Astrocyte (in vitro differentiated cells and primary cell): ENCODE measurements at regions not wholly inside any gene's neighbourhood (a gene's known extent, or its start where the extent isn't known, plus 50 kb on each side); places are given as distances from the start of the nearest gene placed in this dataset.

Experiments
- EZH2 ChIP-seq: IDR thresholded peaks from 2 replicates; pipeline ENCODE4 v1.6.1; 2012; ENCODE audit warnings: mild to moderate bottlenecking, low read length, inconsistent platforms; ENCODE audit not compliant: insufficient read depth
- TF ChIP-seq, protein P1 (sequence below): IDR thresholded peaks from 2 replicates; pipeline ENCODE4 v1.5.1; 2011; ENCODE audit warnings: low read depth, mild to moderate bottlenecking, inconsistent platforms, low read length, moderate library complexity; ENCODE audit not compliant: insufficient read depth

DNA sequence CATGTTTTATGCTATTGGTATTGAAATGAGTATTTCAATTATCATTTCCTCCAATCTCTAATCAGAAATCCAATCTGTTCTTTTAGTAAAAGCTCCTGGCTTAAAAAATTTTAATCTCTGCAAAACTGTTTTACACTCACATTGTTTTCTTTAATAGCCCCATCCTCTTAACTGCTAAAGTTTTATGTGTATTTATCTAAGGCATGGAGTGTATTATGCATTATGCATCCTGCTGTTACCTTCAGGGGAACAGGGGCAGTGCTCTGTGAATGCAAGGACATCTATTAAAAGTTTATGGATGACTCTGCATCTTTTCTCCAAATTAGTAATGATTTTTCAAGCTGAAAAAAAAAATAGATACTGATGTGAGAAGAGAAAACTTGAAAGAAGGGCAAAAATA lies 1261.6 kb upstream of the NXPH2 start:
- no peak for TF ChIP-seq EZH2
- TF ChIP-seq, protein P1, sequence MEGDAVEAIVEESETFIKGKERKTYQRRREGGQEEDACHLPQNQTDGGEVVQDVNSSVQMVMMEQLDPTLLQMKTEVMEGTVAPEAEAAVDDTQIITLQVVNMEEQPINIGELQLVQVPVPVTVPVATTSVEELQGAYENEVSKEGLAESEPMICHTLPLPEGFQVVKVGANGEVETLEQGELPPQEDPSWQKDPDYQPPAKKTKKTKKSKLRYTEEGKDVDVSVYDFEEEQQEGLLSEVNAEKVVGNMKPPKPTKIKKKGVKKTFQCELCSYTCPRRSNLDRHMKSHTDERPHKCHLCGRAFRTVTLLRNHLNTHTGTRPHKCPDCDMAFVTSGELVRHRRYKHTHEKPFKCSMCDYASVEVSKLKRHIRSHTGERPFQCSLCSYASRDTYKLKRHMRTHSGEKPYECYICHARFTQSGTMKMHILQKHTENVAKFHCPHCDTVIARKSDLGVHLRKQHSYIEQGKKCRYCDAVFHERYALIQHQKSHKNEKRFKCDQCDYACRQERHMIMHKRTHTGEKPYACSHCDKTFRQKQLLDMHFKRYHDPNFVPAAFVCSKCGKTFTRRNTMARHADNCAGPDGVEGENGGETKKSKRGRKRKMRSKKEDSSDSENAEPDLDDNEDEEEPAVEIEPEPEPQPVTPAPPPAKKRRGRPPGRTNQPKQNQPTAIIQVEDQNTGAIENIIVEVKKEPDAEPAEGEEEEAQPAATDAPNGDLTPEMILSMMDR: no peak
